ENCODE measurements at regions not wholly inside any gene's neighbourhood (a gene's known extent, or its start where the extent isn't known, plus 50 kb on each side); places are given as distances from the start of the nearest gene placed in this dataset.

DNA sequence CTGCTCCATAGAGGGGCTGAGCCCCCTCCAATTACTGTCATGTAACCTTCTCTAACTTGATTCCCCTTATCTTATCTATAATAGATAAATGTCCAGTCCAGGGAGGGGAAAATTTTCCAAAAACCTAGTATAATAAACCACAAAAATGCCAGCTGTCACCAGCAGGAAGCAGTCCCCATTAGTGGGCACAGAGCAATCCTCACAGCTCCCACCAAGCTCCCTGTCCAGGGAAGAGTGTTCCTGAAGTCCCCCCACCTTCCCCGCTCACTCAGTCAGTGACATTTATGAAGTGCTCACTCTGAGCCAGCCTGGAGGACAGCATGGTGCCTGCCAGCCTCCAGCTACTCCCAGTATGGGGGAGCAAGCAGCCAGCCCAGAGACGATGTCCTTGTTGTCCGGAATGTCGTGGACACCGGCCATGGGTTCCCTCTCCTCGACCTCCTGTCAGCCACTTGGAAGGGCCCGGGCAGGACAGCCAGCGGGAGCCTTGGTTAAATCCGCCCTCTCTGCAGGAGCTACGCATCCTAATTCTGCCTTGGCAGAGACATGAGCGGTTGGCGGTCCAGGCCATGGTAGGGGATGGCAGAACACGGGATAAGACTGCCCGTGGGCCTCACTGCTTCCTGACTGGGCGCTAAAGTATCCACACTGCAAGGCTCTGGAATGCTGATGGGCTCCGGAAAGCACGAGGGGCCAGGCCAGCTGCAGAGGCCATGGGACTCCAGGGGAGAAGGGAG, 102.0 kb upstream of the CDH5 start:
- H3K27ac ChIP-seq (ENCODE audit: low read length in 2 of 2) = no peak overlapping the region
- no peak overlapping the region for H3K9ac ChIP-seq (ENCODE audit: low read length)
- H3K79me2 ChIP-seq (ENCODE audit: control insufficient read depth, insufficient read depth, low read length) = no peaks in the 10 kb centered on the region
- H2AFZ ChIP-seq (ENCODE audit: insufficient read depth, low read depth, low read length, poor library complexity, severe bottlenecking) = no peak overlapping the region
- H3K4me3 ChIP-seq (ENCODE audit: control extremely low read depth in 1 of 5, extremely low read depth in 1 of 5, insufficient read depth in 1 of 5, low read depth in 2 of 5, low read length in 4 of 5) = no peak overlapping the region
- H3K4me2 ChIP-seq (replicated peaks; ENCODE audit: low read depth, low read length, poor library complexity, severe bottlenecking) = no peak overlapping the region
- H3K27ac Mint-ChIP-seq = no peak overlapping the region
- intact Hi-C loops (cut with micrococcal nuclease) = no loop called here
- no peak for ATAC-seq (ENCODE audit: low read depth)
- H3K27me3 Mint-ChIP-seq = peaks cover 29% of the 10 kb centered on the region
- ChIA-PET POLR2A (no interaction called here), CTCF (no interaction called here)
- peaks cover 6% of the 10 kb centered on the region for H3K4me1 Mint-ChIP-seq
- H3K9me3 Mint-ChIP-seq (ENCODE audit: insufficient read depth) = no peaks in the 10 kb centered on the region
- DNase-seq = no peak
- peaks cover 0 to 12% (median 4%) of the 10 kb centered on the region in 4 experiments for H3K27me3 ChIP-seq (replicated peaks in 1 of 4; ENCODE audit: control extremely low read depth in 1 of 4, control insufficient read depth in 3 of 4, insufficient read depth in 4 of 4, low read length in 3 of 4)
- H3K4me1 ChIP-seq (ENCODE audit: control insufficient read depth in 2 of 2, insufficient read depth in 2 of 2, low read length in 2 of 2) = no peaks in the 10 kb centered on the region
- H3K4me3 Mint-ChIP-seq = no peak overlapping the region
- TF ChIP-seq EZH2 (IDR thresholded peaks at IDR 0.05; ENCODE audit: borderline replicate concordance, insufficient read depth, low read depth, low read length, poor library complexity, severe bottlenecking) = no peak
- TF ChIP-seq, protein P1, sequence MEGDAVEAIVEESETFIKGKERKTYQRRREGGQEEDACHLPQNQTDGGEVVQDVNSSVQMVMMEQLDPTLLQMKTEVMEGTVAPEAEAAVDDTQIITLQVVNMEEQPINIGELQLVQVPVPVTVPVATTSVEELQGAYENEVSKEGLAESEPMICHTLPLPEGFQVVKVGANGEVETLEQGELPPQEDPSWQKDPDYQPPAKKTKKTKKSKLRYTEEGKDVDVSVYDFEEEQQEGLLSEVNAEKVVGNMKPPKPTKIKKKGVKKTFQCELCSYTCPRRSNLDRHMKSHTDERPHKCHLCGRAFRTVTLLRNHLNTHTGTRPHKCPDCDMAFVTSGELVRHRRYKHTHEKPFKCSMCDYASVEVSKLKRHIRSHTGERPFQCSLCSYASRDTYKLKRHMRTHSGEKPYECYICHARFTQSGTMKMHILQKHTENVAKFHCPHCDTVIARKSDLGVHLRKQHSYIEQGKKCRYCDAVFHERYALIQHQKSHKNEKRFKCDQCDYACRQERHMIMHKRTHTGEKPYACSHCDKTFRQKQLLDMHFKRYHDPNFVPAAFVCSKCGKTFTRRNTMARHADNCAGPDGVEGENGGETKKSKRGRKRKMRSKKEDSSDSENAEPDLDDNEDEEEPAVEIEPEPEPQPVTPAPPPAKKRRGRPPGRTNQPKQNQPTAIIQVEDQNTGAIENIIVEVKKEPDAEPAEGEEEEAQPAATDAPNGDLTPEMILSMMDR (IDR thresholded peaks at IDR 0.05) = no peak
- H4K20me1 ChIP-seq (ENCODE audit: control insufficient read depth, insufficient read depth, low read length, poor library complexity, severe bottlenecking) = no peaks in the 10 kb centered on the region
- H3K36me3 ChIP-seq (replicated peaks in 1 of 2; ENCODE audit: control extremely low read depth in 1 of 2, control insufficient read depth in 1 of 2, extremely low read depth in 1 of 2, insufficient read depth in 2 of 2, low read length in 1 of 2) = no peaks in the 10 kb centered on the region
- 96% methylated on average over 17 of the region's 17 CpGs for WGBS (ENCODE audit: insufficient coverage)
- no peaks in the 10 kb centered on the region for H3K9me3 ChIP-seq (ENCODE audit: control extremely low read depth in 1 of 3, control insufficient read depth in 2 of 3, insufficient read depth in 1 of 3, low read length in 2 of 3)

DNA sequence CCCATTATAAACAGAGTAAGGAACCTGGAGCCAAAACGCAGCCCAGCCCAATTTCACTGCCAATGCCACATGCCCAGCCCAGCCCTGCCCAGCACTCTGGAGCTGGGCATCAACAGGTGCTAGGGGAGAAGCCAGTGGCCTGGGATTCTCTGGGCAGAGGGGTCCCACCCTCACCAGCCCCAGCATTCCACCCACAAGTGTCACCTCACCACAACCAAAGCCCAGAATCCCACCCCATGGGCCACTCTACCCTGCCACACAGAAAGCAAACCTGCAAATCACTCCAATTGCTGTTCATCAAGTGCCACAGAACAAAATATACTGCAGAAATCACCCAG, 102.5 kb upstream of the CDH5 start:
- Mint-ChIP-seq H3K4me3 (no peak overlapping the region), H3K27ac (no peak overlapping the region), H3K9me3 (ENCODE audit: insufficient read depth) (no peaks in the 10 kb centered on the region), H3K27me3 (peaks cover 24% of the 10 kb centered on the region), H3K4me1 (peaks cover 4% of the 10 kb centered on the region)
- ChIA-PET CTCF (no interaction called here), POLR2A (no interaction called here)
- no peak overlapping the region for H3K27ac ChIP-seq (ENCODE audit: low read length in 2 of 2)
- TF ChIP-seq EZH2 (IDR thresholded peaks at IDR 0.05; ENCODE audit: borderline replicate concordance, insufficient read depth, low read depth, low read length, poor library complexity, severe bottlenecking) = no peak
- TF ChIP-seq, protein P1 (IDR thresholded peaks at IDR 0.05) = no peak
- intact Hi-C loops (cut with micrococcal nuclease) = no loop called here
- H3K36me3 ChIP-seq (replicated peaks in 1 of 2; ENCODE audit: control extremely low read depth in 1 of 2, control insufficient read depth in 1 of 2, extremely low read depth in 1 of 2, insufficient read depth in 2 of 2, low read length in 1 of 2) = no peaks in the 10 kb centered on the region
- peaks cover 0 to 12% (median 4%) of the 10 kb centered on the region in 4 experiments for H3K27me3 ChIP-seq (replicated peaks in 1 of 4; ENCODE audit: control extremely low read depth in 1 of 4, control insufficient read depth in 3 of 4, insufficient read depth in 4 of 4, low read length in 3 of 4)
- H3K4me3 ChIP-seq (ENCODE audit: control extremely low read depth in 1 of 5, extremely low read depth in 1 of 5, insufficient read depth in 1 of 5, low read depth in 2 of 5, low read length in 4 of 5) = no peak overlapping the region
- H3K4me2 ChIP-seq (replicated peaks; ENCODE audit: low read depth, low read length, poor library complexity, severe bottlenecking) = no peak overlapping the region
- DNase-seq = no peak
- H3K79me2 ChIP-seq (ENCODE audit: control insufficient read depth, insufficient read depth, low read length) = no peaks in the 10 kb centered on the region
- no peaks in the 10 kb centered on the region for H3K4me1 ChIP-seq (ENCODE audit: control insufficient read depth in 2 of 2, insufficient read depth in 2 of 2, low read length in 2 of 2)
- H2AFZ ChIP-seq (ENCODE audit: insufficient read depth, low read depth, low read length, poor library complexity, severe bottlenecking) = no peak overlapping the region
- no peak overlapping the region for H3K9ac ChIP-seq (ENCODE audit: low read length)
- H4K20me1 ChIP-seq (ENCODE audit: control insufficient read depth, insufficient read depth, low read length, poor library complexity, severe bottlenecking) = no peaks in the 10 kb centered on the region
- no peak for ATAC-seq (ENCODE audit: low read depth)
- no peaks in the 10 kb centered on the region for H3K9me3 ChIP-seq (ENCODE audit: control extremely low read depth in 1 of 3, control insufficient read depth in 2 of 3, insufficient read depth in 1 of 3, low read length in 2 of 3)
- 83% methylated on average over 1 of the region's 1 CpG for WGBS (ENCODE audit: insufficient coverage)
